Omental fat pad (tissue), 3 donors: ENCODE measurements at regions not wholly inside any gene's neighbourhood (a gene's known extent, or its start where the extent isn't known, plus 50 kb on each side); places are given as distances from the start of the nearest gene placed in this dataset.

ENCODE experiments used
- ATAC-seq: fragments of 150-250 bp; one replicate; pipeline ENCODE4 v1.9.1; 2016; ENCODE audit warnings: mild to moderate bottlenecking, moderate library complexity; ENCODE audit not compliant: low FRiP score
- DNase-seq: peaks from one replicate; pipeline ENCODE4 v3.0.0-alpha.2; 2019; ENCODE audit warnings: low spot score
- CTCF ChIP-seq, 3 donors: fragments of 450-650 bp; IDR thresholded peaks; one replicate each; pipeline ENCODE4 v1.5.1; 2016 to 2017; ENCODE audit warnings: antibody characterized with exemption in 3 of 3, mild to moderate bottlenecking in 3 of 3, moderate library complexity in 2 of 3

DNA sequence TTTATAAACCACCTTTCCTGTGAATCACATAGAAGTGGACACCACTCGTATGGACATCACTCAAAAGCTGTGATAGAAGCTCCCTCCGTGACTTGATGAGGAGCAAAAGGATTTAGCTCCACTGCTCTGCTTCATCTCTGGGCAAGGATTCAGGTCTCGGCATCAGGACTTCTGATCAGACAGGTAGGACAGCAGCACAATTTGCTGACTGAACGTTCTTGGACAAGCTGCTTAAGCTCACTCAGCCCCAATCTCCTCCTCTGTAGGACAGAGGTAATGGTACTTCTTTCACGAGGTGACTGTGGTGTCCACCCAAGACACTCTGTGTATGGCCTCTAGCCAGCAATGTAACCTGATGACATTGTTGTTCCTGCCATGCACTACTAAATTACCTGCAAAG lies 122.6 kb upstream of the AJAP1 start:
- no peak for ATAC-seq
- TF ChIP-seq CTCF (IDR thresholded peaks at IDR 0.05): no peak
- DNase-seq: no peak

GRCh38 chr1:4532656-4533055 lies 121.8 kb upstream of the AJAP1 start:
- no peak for ATAC-seq
- no peak for DNase-seq
- TF ChIP-seq CTCF (IDR thresholded peaks at IDR 0.05): no peak

DNA sequence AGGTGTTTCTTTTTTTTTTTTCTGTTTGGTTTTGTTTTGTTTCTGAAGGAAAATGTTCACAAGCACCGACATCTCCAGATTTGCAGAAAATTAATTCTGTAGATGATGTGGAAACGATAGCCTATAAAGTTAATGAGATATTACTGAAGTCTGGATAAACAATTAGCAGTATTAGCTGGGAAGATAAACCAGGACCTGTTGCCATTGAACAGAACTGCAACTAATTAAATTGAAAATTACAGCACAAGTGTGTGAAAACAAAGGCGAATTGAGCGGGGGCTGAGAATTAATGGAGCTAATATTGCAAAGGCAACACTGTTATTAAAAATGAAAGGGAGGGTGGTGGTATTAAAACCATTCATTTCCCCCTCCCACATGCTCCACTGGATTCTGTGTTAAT lies 107.5 kb upstream of the AJAP1 start:
- DNase-seq (no peak), ATAC-seq (no peak)
- TF ChIP-seq CTCF (IDR thresholded peaks at IDR 0.05): no peak

DNA sequence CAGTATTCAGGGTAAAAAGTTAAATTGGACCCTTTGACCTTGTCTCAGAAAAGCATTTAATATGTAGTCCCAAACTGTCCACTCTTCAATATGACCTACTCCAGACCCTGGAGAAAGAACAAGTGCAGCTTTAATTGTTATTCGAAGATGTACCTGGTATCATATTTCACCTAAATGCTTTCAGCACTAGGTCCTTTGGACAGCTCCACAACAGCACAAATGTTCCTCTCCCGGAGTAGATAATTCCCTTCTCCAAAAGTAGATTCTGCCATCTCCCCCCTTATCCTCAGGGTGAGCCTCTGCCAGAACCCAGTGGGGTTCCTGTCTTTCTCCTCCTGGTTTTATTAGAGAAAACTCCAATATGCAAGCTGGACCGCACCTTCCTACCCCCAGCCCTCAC lies 104.5 kb upstream of the AJAP1 start:
- ATAC-seq: no peak

GRCh38 chr1:4550941-4551340 lies 103.5 kb upstream of the AJAP1 start:
- no peak for ATAC-seq
- no peak for TF ChIP-seq CTCF (IDR thresholded peaks at IDR 0.05)
- no peak for DNase-seq

More for the DNA sequence above, 104.5 kb upstream of the AJAP1 start:
- DNase-seq: no peak
- TF ChIP-seq CTCF (IDR thresholded peaks at IDR 0.05): no peak

GRCh38 chr1:4551706-4552105 lies 102.7 kb upstream of the AJAP1 start:
- no peak for ATAC-seq
- TF ChIP-seq CTCF (IDR thresholded peaks at IDR 0.05): no peak
- no peak for DNase-seq

- DNase-seq (no peak), ATAC-seq (no peak)
- no peak for TF ChIP-seq CTCF (IDR thresholded peaks at IDR 0.05)
Measured at GRCh38 chr1:4553761-4554160, 100.6 kb upstream of the AJAP1 start.
